Tibial artery (tissue), 4 donors: ENCODE measurements at regions not wholly inside any gene's neighbourhood (a gene's known extent, or its start where the extent isn't known, plus 50 kb on each side); places are given as distances from the start of the nearest gene placed in this dataset.

Source experiments
- DNase-seq, 2 donors: peaks; one replicate each; pipeline ENCODE4 v3.0.0-alpha.2; 2019
- H3K27ac ChIP-seq, 2 donors: fragments of 200-600 bp; sonication (generic) in 1 of 2; 1 replicate in 1 of 2; 2 replicates in 1 of 2; pipeline ENCODE4 v1.5.1; 2018 to 2019; ENCODE audit warnings: mild to moderate bottlenecking in 1 of 2
- H3K27me3 ChIP-seq, 2 donors: fragments of 200-600 bp; sonication (generic) in 1 of 2; one replicate each; pipeline versions ENCODE4 v1.5.1 to v1.6.0; 2016 to 2019
- H3K36me3 ChIP-seq, 3 donors: fragments of 200-600 bp; sonication (generic) in 2 of 3; one replicate each; pipeline ENCODE4 v1.5.1; 2016 to 2019; ENCODE audit warnings: mild to moderate bottlenecking in 2 of 3
- H3K4me1 ChIP-seq, 4 donors: fragments of 200-600 bp; sonication (generic) in 2 of 4; 1 replicate in 3 of 4; 2 replicates in 1 of 4; pipeline ENCODE4 v1.5.1; 2016 to 2019
- H3K4me3 ChIP-seq, 2 donors: fragments of 200-600 bp; sonication (generic) in 1 of 2; 1 replicate in 1 of 2; 2 replicates in 1 of 2; pipeline ENCODE4 v1.5.1; 2018 to 2019; ENCODE audit warnings: mild to moderate bottlenecking in 2 of 2
- H3K9me3 ChIP-seq, 3 donors: fragments of 200-600 bp; sonication (generic) in 1 of 3; one replicate each; pipeline ENCODE4 v1.5.1; 2016 to 2019
- intact Hi-C: fragments of 100-400 bp; cut with DNase I; formaldehyde crosslinking; loops from one replicate; pipeline ENCODE4 v1.15.0; 2023; ENCODE audit warnings: low total_unique reads
- TF ChIP-seq, protein P1 (sequence below), 2 experiments: fragments of 200-600 bp in 1 of 2; fragments of 450-650 bp in 1 of 2; IDR thresholded peaks; one replicate each; pipeline ENCODE4 v1.5.1; 2017 to 2019; ENCODE audit warnings: antibody characterized with exemption in 2 of 2, mild to moderate bottlenecking in 1 of 2, moderate library complexity in 1 of 2

DNA sequence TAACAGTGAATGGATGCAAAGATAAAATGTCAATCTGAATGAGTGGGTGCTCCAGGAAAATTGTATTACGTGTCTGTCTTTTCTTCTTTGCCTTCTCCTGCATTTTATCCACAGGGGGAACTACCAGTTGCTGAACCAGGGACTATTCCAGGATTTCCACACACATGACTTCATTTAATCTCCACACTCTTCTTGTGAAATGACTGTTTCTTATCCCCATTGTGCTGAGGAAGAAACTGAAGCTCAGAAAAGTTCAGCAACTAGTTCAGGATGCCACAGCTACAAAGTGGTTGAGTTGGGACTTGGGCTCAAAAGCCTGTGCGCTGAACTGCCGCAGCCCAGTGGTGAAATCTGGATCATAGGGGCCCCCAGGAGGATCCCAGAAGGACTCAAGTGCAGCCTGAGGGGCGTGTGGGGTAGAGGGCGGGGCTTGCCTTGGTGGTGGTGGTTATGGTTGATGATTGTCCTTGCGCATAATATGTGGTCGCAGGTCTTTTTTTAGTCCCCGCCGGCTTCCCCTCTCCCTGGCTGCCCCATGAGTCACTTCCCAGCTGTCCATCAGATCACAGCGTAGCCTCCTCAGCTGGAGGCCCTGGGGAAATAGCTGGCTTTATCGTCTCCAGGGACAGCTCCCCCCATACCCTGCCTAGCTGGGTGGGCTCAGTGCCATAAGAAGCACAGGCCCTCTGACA, 235.2 kb upstream of the CRY1 start:
- TF ChIP-seq, protein P1, sequence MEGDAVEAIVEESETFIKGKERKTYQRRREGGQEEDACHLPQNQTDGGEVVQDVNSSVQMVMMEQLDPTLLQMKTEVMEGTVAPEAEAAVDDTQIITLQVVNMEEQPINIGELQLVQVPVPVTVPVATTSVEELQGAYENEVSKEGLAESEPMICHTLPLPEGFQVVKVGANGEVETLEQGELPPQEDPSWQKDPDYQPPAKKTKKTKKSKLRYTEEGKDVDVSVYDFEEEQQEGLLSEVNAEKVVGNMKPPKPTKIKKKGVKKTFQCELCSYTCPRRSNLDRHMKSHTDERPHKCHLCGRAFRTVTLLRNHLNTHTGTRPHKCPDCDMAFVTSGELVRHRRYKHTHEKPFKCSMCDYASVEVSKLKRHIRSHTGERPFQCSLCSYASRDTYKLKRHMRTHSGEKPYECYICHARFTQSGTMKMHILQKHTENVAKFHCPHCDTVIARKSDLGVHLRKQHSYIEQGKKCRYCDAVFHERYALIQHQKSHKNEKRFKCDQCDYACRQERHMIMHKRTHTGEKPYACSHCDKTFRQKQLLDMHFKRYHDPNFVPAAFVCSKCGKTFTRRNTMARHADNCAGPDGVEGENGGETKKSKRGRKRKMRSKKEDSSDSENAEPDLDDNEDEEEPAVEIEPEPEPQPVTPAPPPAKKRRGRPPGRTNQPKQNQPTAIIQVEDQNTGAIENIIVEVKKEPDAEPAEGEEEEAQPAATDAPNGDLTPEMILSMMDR (IDR thresholded peaks at IDR 0.05), result no peak
- no peak overlapping the region for H3K27ac ChIP-seq
- no peak overlapping the region for H3K4me3 ChIP-seq
- intact Hi-C loops, result no loop called here
- no peaks in the 10 kb centered on the region for H3K36me3 ChIP-seq
- no peaks in the 10 kb centered on the region for H3K4me1 ChIP-seq
- peaks cover 0 to 25% of the 10 kb centered on the region in 2 donors for H3K27me3 ChIP-seq
- no peaks in the 10 kb centered on the region for H3K9me3 ChIP-seq
- no peak for DNase-seq

DNA sequence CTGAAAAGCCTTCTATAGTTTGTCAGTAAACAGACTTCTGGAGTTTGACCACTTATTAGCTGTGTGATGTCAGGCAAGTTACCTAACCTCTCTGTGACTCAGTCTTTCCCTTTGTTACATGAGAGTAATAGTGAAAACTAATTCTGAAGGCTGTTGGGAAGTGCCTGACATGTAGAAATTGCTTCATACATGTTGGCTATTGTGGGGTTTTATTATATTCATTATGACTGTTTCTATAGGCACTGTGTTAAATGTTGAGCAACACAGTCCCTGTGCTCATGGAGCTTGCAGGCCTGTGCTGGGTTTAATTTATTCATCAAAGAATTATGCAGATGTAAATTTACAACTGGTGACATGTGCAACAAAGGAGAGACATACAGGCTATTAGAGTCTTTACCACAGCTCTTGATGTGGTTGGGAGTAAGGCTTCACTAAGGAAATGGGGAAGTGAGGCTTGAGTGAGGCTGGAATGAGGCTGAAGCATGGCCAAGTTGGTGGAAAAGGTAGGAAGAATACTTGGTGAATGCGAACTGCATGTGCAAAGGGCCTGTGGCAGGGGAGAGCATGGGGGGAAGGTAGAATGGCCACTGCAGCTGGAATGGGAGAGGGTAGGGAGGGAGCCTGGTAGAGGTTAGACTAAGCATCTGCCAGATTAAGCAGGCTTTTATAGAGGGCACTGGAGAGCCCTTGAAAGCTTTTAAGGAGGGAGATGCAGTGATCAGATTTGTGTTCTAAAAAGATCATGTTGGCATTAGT, 236.4 kb upstream of the CRY1 start:
- DNase-seq, result no peak
- TF ChIP-seq, protein P1 (IDR thresholded peaks at IDR 0.05), result no peak
- no peaks in the 10 kb centered on the region for H3K36me3 ChIP-seq
- intact Hi-C loops, result no loop called here
- H3K27me3 ChIP-seq, result peaks cover 0 to 20% of the 10 kb centered on the region in 2 donors
- H3K27ac ChIP-seq, result no peak overlapping the region
- no peak overlapping the region for H3K4me3 ChIP-seq
- no peaks in the 10 kb centered on the region for H3K9me3 ChIP-seq
- H3K4me1 ChIP-seq, result no peaks in the 10 kb centered on the region

DNA sequence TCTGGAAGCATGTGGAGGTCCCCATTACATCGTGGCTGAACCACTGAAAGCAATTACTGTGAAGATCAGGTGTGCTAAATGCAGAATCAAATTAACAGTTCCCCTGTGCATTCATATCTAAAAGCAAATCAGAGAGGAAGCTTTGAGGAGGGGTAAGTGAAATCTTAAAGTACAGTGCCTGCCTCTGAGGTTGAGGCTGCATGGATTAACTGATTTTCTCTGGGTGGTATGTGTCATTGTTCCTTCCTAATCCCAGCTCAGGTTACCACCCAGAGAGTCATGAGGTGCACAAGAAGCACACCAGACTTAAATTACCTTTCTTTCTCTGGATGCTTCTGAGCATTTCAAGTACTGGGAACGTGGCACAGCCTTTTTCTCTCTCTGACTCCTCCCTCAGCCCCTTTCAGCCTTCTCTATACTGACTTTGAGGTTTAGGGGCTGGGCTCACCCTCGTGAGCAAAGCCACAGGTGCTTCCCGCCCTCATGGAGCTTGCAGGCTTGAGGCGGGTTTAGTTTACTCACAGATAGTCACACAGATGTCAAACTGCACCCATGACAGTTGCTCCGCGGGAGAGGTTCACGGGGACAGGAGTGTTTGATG, 237.6 kb upstream of the CRY1 start:
- DNase-seq, result no peak
- H3K4me1 ChIP-seq, result no peaks in the 10 kb centered on the region
- TF ChIP-seq, protein P1 (IDR thresholded peaks at IDR 0.05), result no peak
- H3K9me3 ChIP-seq, result no peaks in the 10 kb centered on the region
- intact Hi-C loops, result no loop called here
- no peaks in the 10 kb centered on the region for H3K36me3 ChIP-seq
- H3K27ac ChIP-seq, result no peak overlapping the region
- peaks cover 0 to 20% of the 10 kb centered on the region in 2 donors for H3K27me3 ChIP-seq
- H3K4me3 ChIP-seq, result no peak overlapping the region

DNA sequence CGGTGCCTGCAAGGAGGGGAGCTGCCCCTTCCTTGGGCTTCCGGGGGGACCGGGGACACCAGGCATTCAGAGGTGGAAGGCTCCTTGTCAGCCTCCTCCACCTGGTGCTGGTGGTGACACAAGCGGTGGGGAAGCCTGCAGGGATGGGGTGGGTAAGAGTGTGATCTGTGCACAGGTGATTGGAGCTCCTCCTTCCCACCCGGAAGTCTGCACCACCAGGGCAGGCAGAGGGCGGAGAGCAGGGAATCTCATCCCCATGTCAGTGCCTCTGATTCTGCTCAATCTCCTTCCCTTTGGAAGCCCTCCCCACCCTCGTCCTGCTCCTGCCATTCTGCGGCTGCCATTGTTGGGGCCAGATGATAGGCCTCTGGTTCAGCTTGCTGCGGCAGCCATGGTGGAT, 238.1 kb upstream of the CRY1 start:
- no peak for DNase-seq
- H3K9me3 ChIP-seq, result no peaks in the 10 kb centered on the region
- no peak overlapping the region for H3K27ac ChIP-seq
- H3K4me1 ChIP-seq, result no peaks in the 10 kb centered on the region
- TF ChIP-seq, protein P1 (IDR thresholded peaks at IDR 0.05), result no peak
- H3K4me3 ChIP-seq, result no peak overlapping the region
- intact Hi-C loops, result no loop called here
- peaks cover 0 to 16% of the 10 kb centered on the region in 2 donors for H3K27me3 ChIP-seq
- H3K36me3 ChIP-seq, result no peaks in the 10 kb centered on the region

DNA sequence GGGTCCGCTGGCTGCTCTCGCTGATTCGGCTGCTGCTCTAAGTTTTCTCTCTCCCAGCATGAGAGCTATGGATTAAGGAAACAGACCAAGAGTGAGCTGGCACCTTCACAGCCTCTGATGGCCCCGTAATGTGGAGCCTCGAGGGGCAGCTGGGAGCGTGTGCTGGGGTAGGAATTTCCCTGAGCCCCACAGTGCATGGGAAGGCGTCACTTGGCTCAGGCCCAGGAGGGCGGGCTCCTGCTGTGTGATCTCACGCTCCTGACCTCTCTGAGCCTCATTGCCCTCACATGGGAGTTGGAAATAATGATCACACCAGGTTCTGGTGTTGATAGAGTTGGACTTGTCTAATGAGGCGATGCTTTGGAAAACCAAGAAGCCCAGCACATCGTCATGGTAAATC, 238.6 kb upstream of the CRY1 start:
- Histone ChIP-seq H3K9me3 (no peaks in the 10 kb centered on the region), H3K36me3 (no peaks in the 10 kb centered on the region), H3K27ac (no peak overlapping the region), H3K27me3 (peaks cover 0 to 16% of the 10 kb centered on the region in 2 donors), H3K4me3 (no peak overlapping the region), H3K4me1 (no peaks in the 10 kb centered on the region)
- TF ChIP-seq, protein P1 (IDR thresholded peaks at IDR 0.05), result no peak
- DNase-seq, result no peak
- intact Hi-C loops, result no loop called here
